ENCODE measurements at regions not wholly inside any gene's neighbourhood (a gene's known extent, or its start where the extent isn't known, plus 50 kb on each side); places are given as distances from the start of the nearest gene placed in this dataset.

DNA sequence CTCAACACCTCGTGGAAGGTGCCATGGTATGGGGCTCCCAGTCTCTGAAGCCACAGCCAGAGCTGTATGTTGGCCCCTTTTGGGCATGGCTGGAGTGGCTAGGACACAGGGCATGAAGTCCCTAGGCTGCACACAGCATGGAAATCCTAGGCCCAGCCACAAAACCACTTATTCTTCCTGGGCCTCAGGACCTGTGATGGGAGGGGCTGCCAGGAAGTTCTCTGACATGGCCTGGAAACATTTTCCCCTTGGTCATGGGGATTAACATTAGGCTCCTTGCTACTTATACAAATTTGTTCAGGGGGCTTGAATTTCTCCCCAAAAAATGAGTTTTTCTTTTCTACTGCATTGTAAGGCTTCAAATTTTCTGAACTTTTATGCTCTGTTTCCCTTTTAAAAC is 2091.2 kb upstream of the ACO1 start:
- no CpG with 5 or more reads among the region's 1 CpG for WGBS (ENCODE audit: insufficient coverage, low coverage, missing lambda C conversion rate)
- no peak for FAIRE-seq
- H2AFZ ChIP-seq (ENCODE audit: low read depth, low read length) = no peak overlapping the region

DNA sequence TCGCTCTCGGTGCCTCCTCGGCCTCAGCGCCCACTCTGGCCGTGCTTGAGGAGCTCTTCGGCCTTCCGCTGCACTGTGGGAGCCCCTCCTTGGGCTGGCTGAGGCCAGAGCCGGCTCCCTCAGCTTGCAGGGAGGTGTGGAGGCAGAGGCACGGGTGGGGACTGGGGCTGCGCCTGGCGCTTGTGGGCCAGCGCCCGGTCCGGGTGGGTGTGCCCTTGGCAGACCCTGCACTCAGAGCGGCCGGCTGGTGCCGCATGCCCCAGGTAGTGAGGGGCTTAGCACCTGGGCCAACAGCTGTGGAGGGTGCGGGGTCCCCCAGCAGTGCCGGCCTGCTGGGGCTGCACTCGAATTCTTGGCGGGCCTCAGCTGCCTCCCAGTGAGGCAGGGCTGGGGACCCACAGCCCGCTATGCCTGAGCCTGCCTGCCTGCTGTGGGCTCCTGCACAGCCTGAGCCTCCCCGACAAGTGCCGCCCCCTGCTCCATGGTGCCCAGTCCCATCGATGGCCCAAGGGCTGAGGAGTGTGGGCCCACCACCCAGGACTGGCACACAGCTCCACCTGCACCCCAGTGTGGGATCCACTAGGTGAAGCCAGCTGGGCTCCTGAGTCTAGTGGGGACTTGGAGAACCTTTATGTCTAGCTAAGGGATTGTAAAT is 2085.2 kb upstream of the ACO1 start:
- Histone ChIP-seq H3K36me3 (ENCODE audit: control insufficient read depth, insufficient read depth, low read length) (no peaks in the 10 kb centered on the region), H3K4me3 (no peak overlapping the region), H3K9me1 (ENCODE audit: control insufficient read depth, insufficient read depth, low read length) (no peaks in the 10 kb centered on the region), H3K9ac (ENCODE audit: insufficient read depth in 1 of 2, low read depth in 2 of 2, low read length in 2 of 2) (no peak overlapping the region), H3K4me2 (ENCODE audit: insufficient read depth, low read length) (no peak overlapping the region), H3K27me3 (ENCODE audit: control insufficient read depth in 2 of 2, insufficient read depth in 2 of 2, low read length in 2 of 2) (no peaks in the 10 kb centered on the region), H2AFZ (ENCODE audit: low read depth, low read length) (no peak overlapping the region), H3K79me2 (ENCODE audit: control insufficient read depth, insufficient read depth, low read length) (no peaks in the 10 kb centered on the region), H3K4me1 (replicated peaks in 1 of 2; ENCODE audit: control insufficient read depth in 2 of 2, insufficient read depth in 2 of 2, low read length in 2 of 2) (no peaks in the 10 kb centered on the region), H3K27ac (ENCODE audit: extremely low read depth, low read depth, low read length) (no peak overlapping the region), H4K20me1 (replicated peaks; ENCODE audit: control insufficient read depth, insufficient read depth, low read length) (no peaks in the 10 kb centered on the region), H3K9me3 (replicated peaks; ENCODE audit: control insufficient read depth, insufficient read depth, low read depth, low read length) (no peaks in the 10 kb centered on the region)
- TF ChIP-seq RBM22 (IDR thresholded peaks at IDR 0.05; ENCODE audit: low read depth, low read length, poor library complexity, severe bottlenecking) (no peak), ZNF133 (CRISPR knock-in tag; IDR thresholded peaks at IDR 0.05) (no peak), ZNF696 (CRISPR knock-in tag; conservative IDR thresholded peaks at IDR 0.05) (no peak), SAP30 (IDR thresholded peaks at IDR 0.05; ENCODE audit: borderline replicate concordance, insufficient read depth, low read depth, low read length, poor library complexity, severe bottlenecking) (no peak)
- TF ChIP-seq, protein P1, sequence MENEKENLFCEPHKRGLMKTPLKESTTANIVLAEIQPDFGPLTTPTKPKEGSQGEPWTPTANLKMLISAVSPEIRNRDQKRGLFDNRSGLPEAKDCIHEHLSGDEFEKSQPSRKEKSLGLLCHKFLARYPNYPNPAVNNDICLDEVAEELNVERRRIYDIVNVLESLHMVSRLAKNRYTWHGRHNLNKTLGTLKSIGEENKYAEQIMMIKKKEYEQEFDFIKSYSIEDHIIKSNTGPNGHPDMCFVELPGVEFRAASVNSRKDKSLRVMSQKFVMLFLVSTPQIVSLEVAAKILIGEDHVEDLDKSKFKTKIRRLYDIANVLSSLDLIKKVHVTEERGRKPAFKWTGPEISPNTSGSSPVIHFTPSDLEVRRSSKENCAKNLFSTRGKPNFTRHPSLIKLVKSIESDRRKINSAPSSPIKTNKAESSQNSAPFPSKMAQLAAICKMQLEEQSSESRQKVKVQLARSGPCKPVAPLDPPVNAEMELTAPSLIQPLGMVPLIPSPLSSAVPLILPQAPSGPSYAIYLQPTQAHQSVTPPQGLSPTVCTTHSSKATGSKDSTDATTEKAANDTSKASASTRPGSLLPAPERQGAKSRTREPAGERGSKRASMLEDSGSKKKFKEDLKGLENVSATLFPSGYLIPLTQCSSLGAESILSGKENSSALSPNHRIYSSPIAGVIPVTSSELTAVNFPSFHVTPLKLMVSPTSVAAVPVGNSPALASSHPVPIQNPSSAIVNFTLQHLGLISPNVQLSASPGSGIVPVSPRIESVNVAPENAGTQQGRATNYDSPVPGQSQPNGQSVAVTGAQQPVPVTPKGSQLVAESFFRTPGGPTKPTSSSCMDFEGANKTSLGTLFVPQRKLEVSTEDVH (IDR thresholded peaks at IDR 0.05; ENCODE audit: low read depth, partially characterized antibody) = no peak
- TF ChIP-seq, protein P2, sequence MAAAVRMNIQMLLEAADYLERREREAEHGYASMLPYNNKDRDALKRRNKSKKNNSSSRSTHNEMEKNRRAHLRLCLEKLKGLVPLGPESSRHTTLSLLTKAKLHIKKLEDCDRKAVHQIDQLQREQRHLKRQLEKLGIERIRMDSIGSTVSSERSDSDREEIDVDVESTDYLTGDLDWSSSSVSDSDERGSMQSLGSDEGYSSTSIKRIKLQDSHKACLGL (CRISPR knock-in tag; IDR thresholded peaks at IDR 0.05; ENCODE audit: borderline replicate concordance, poor library complexity, severe bottlenecking) = no peak
- ATAC-seq (no peak), DNase-seq (ENCODE audit: extremely low read depth in 1 of 4, low spot score in 3 of 4) (no peak), FAIRE-seq (no peak)
- CTCF ChIA-PET (ENCODE audit: low intra/inter-chr PET ratio) = no interaction called here
- intact Hi-C loops (cut with micrococcal nuclease) = no loop called here
- no CpG with 5 or more reads among the region's 25 CpGs for WGBS (ENCODE audit: insufficient coverage, low coverage, missing lambda C conversion rate)
- BruUV-seq (replicated peaks) = no TSS peak
- POLR2A ChIA-PET = no interaction called here
- in situ Hi-C loops (cut with MboI) = no loop called here

More for the DNA sequence above, 2091.2 kb upstream of the ACO1 start:
- Histone ChIP-seq H3K9ac (ENCODE audit: insufficient read depth in 1 of 2, low read depth in 2 of 2, low read length in 2 of 2) (no peak overlapping the region), H4K20me1 (replicated peaks; ENCODE audit: control insufficient read depth, insufficient read depth, low read length) (no peaks in the 10 kb centered on the region), H3K27me3 (ENCODE audit: control insufficient read depth in 2 of 2, insufficient read depth in 2 of 2, low read length in 2 of 2) (no peaks in the 10 kb centered on the region), H3K9me3 (replicated peaks; ENCODE audit: control insufficient read depth, insufficient read depth, low read depth, low read length) (no peaks in the 10 kb centered on the region), H3K9me1 (ENCODE audit: control insufficient read depth, insufficient read depth, low read length) (no peaks in the 10 kb centered on the region), H3K36me3 (ENCODE audit: control insufficient read depth, insufficient read depth, low read length) (no peaks in the 10 kb centered on the region), H3K4me3 (no peak overlapping the region), H3K4me1 (replicated peaks in 1 of 2; ENCODE audit: control insufficient read depth in 2 of 2, insufficient read depth in 2 of 2, low read length in 2 of 2) (no peaks in the 10 kb centered on the region), H3K4me2 (ENCODE audit: insufficient read depth, low read length) (no peak overlapping the region), H3K79me2 (ENCODE audit: control insufficient read depth, insufficient read depth, low read length) (no peaks in the 10 kb centered on the region), H3K27ac (ENCODE audit: extremely low read depth, low read depth, low read length) (no peak overlapping the region)
- BruUV-seq (replicated peaks) = no TSS peak
- TF ChIP-seq HNRNPH1 (optimal IDR thresholded peaks at IDR 0.05; ENCODE audit: low read depth, low read length) (no peak), PHF8 (IDR thresholded peaks at IDR 0.05; ENCODE audit: borderline replicate concordance, low read length) (no peak), PPARD (CRISPR knock-in tag; IDR thresholded peaks at IDR 0.05) (no peak), MED1 (CRISPR knock-in tag; IDR thresholded peaks at IDR 0.05; ENCODE audit: borderline replicate concordance) (no peak), SREBF2 (CRISPR knock-in tag; IDR thresholded peaks at IDR 0.05) (no peak), ZNF347 (CRISPR knock-in tag; IDR thresholded peaks at IDR 0.05; ENCODE audit: low read depth) (no peak)
- TF ChIP-seq, protein P3, sequence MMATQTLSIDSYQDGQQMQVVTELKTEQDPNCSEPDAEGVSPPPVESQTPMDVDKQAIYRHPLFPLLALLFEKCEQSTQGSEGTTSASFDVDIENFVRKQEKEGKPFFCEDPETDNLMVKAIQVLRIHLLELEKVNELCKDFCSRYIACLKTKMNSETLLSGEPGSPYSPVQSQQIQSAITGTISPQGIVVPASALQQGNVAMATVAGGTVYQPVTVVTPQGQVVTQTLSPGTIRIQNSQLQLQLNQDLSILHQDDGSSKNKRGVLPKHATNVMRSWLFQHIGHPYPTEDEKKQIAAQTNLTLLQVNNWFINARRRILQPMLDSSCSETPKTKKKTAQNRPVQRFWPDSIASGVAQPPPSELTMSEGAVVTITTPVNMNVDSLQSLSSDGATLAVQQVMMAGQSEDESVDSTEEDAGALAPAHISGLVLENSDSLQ (IDR thresholded peaks at IDR 0.05) = no peak
- CTCF ChIA-PET (ENCODE audit: low intra/inter-chr PET ratio) = no interaction called here
- POLR2A ChIA-PET = no interaction called here
- ATAC-seq (no peak), DNase-seq (ENCODE audit: extremely low read depth in 1 of 4, low spot score in 3 of 4) (no peak)
- in situ Hi-C loops (cut with MboI) = no loop called here
- intact Hi-C loops (cut with micrococcal nuclease) = no loop called here

Measured in K562 (cell line).